Activated CD8-positive, alpha-beta T cell treated with anti-CD3 and anti-CD28 coated beads for 36 hours (primary cell): ENCODE measurements at regions not wholly inside any gene's neighbourhood (a gene's known extent, or its start where the extent isn't known, plus 50 kb on each side); places are given as distances from the start of the nearest gene placed in this dataset.

Source experiments
- ATAC-seq: fragments of 200-7000 bp; cut with Tn5 transposase; one replicate; pipeline ENCODE4 v1.10.0; 2021; ENCODE audit warnings: mild to moderate bottlenecking, moderate library complexity
- CTCF ChIA-PET: fragments of 350-600 bp; sonication (Branson Sonifier 250); formaldehyde crosslinking; loops from one replicate; lab custom pipeline; 2021; ENCODE audit warnings: antibody characterized with exemption; lab: Charles Lee
- POLR2A ChIA-PET: fragments of 350-600 bp; sonication (Branson Sonifier 250); formaldehyde crosslinking; loops from one replicate; lab custom pipeline; 2021; ENCODE audit warnings: antibody characterized with exemption; lab: Charles Lee
- DNase-seq: peaks from one replicate; pipeline ENCODE4 v3.0.0-alpha.2; 2020
- H3K27ac Mint-ChIP-seq: one replicate; pipeline ENCODE4 v1.8.0; 2021; ENCODE audit warnings: mild to moderate bottlenecking, mixed read lengths
- H3K27me3 Mint-ChIP-seq: one replicate; pipeline ENCODE4 v1.8.0; 2021; ENCODE audit warnings: mixed read lengths
- H3K36me3 Mint-ChIP-seq: one replicate; pipeline ENCODE4 v1.8.0; 2021; ENCODE audit warnings: low read depth, mixed read lengths
- H3K4me1 Mint-ChIP-seq: one replicate; pipeline ENCODE4 v1.8.0; 2021; ENCODE audit warnings: low read depth, mixed read lengths
- H3K4me3 Mint-ChIP-seq: one replicate; pipeline ENCODE4 v1.8.0; 2021; ENCODE audit warnings: mild to moderate bottlenecking, moderate library complexity, mixed read lengths
- H3K9me3 Mint-ChIP-seq: one replicate; pipeline ENCODE4 v1.8.0; 2021; ENCODE audit warnings: mixed read lengths
- intact Hi-C: fragments of 100-400 bp; cut with micrococcal nuclease; formaldehyde crosslinking; loops from one replicate; pipeline ENCODE4 v1.10.0; 2022
- TF ChIP-seq, protein P1 (sequence below): fragments of 200-600 bp; IDR thresholded peaks from one replicate; pipeline ENCODE4 v1.8.0; 2022; ENCODE audit warnings: antibody characterized with exemption, mild to moderate bottlenecking

GRCh38 chr2:192809173-192809572 lies 614.4 kb upstream of the TMEFF2 start:
- peaks cover 14% of the 10 kb centered on the region for H3K9me3 Mint-ChIP-seq
- ChIA-PET CTCF (no interaction called here), POLR2A (no interaction called here)
- no peaks in the 10 kb centered on the region for H3K4me1 Mint-ChIP-seq
- ATAC-seq (no peak), DNase-seq (no peak)
- no peaks in the 10 kb centered on the region for H3K27me3 Mint-ChIP-seq
- no peaks in the 10 kb centered on the region for H3K36me3 Mint-ChIP-seq
- no peak overlapping the region for H3K27ac Mint-ChIP-seq
- no peak overlapping the region for H3K4me3 Mint-ChIP-seq
- intact Hi-C loops, result no loop called here
- TF ChIP-seq, protein P1, sequence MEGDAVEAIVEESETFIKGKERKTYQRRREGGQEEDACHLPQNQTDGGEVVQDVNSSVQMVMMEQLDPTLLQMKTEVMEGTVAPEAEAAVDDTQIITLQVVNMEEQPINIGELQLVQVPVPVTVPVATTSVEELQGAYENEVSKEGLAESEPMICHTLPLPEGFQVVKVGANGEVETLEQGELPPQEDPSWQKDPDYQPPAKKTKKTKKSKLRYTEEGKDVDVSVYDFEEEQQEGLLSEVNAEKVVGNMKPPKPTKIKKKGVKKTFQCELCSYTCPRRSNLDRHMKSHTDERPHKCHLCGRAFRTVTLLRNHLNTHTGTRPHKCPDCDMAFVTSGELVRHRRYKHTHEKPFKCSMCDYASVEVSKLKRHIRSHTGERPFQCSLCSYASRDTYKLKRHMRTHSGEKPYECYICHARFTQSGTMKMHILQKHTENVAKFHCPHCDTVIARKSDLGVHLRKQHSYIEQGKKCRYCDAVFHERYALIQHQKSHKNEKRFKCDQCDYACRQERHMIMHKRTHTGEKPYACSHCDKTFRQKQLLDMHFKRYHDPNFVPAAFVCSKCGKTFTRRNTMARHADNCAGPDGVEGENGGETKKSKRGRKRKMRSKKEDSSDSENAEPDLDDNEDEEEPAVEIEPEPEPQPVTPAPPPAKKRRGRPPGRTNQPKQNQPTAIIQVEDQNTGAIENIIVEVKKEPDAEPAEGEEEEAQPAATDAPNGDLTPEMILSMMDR, result no peak

DNA sequence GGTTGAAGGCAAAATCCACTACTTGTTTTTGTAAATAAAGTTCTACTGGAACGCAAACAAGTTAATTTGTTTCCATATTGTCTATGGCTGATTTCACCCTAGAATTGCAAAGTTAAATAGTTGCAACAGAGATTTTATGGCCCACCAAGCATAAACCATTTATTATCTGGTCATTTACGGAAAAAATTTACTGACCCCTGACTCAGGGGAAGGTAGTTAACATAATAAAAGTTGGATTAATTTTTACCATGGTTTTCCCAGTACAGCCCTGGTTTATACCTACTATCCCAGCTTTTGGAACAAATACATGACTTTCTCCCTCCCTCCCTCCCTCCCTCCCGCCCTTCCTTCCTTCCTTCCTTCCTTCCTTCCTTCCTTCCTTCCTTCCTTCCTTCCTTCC lies 588.9 kb upstream of the TMEFF2 start:
- H3K27me3 Mint-ChIP-seq, result no peaks in the 10 kb centered on the region
- H3K4me1 Mint-ChIP-seq, result no peaks in the 10 kb centered on the region
- TF ChIP-seq, protein P1, result no peak
- DNase-seq (no peak), ATAC-seq (no peak)
- H3K36me3 Mint-ChIP-seq, result no peaks in the 10 kb centered on the region
- POLR2A ChIA-PET, result no interaction called here
- H3K4me3 Mint-ChIP-seq, result no peak overlapping the region
- H3K9me3 Mint-ChIP-seq, result peaks cover under 1% of the 10 kb centered on the region
- CTCF ChIA-PET, result no interaction called here
- intact Hi-C loops, result no loop called here
- no peak overlapping the region for H3K27ac Mint-ChIP-seq

GRCh38 chr2:192775459-192776262 lies 580.9 kb upstream of the TMEFF2 start:
- no peak overlapping the region for H3K27ac Mint-ChIP-seq
- no peaks in the 10 kb centered on the region for H3K36me3 Mint-ChIP-seq
- ChIA-PET CTCF (no interaction called here), POLR2A (no interaction called here)
- no peaks in the 10 kb centered on the region for H3K27me3 Mint-ChIP-seq
- intact Hi-C loops, result no loop called here
- ATAC-seq, result no peak
- no peak overlapping the region for H3K4me3 Mint-ChIP-seq
- peaks cover 3% of the 10 kb centered on the region for H3K9me3 Mint-ChIP-seq
- no peak for DNase-seq
- TF ChIP-seq, protein P1, result no peak
- H3K4me1 Mint-ChIP-seq, result no peaks in the 10 kb centered on the region

DNA sequence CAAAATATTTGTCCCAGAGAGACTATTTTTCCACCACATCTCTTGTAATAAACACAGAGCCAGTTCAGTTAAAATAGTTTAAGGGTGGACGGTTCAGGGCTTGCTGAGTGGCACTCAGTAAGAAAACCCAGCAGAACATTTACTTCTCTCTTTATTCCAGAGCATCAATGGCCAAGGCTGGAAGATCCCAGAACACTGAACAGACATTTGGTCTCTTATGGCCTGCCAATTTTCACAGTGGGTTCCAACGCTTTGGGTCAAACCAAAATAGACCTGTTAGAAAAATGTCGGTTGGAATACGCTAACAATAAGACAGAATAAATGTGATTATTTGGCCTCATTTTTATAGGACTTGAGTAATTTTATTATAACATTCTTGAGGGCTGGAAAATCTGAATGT lies 580.3 kb upstream of the TMEFF2 start:
- Mint-ChIP-seq H3K4me3 (no peak overlapping the region), H3K27me3 (no peaks in the 10 kb centered on the region), H3K9me3 (peaks cover 3% of the 10 kb centered on the region), H3K4me1 (no peaks in the 10 kb centered on the region), H3K27ac (no peak overlapping the region), H3K36me3 (no peaks in the 10 kb centered on the region)
- no peak for DNase-seq
- ChIA-PET POLR2A (no interaction called here), CTCF (no interaction called here)
- TF ChIP-seq, protein P1, result no peak
- intact Hi-C loops, result no loop called here
- no peak for ATAC-seq

DNA sequence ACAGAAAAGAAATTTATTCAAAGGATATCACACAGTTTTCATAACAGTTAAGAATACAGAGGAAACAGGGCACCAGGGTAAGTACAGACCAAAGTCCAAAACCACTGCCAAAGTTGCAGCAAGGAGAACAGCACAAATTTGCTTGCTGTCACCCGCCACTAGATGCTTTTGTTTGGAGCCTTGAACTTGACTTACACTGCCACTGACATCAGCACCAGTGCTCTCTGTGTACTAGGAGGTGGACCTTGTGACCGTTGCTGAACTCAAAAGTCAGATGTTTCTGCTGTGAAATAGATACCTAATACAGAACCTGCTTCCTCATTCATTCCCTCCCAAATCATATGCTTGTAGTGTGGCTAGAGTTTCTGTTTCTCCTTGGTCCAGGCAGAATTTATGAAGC lies 578.3 kb upstream of the TMEFF2 start:
- intact Hi-C loops, result no loop called here
- Mint-ChIP-seq H3K27me3 (no peaks in the 10 kb centered on the region), H3K27ac (no peak overlapping the region), H3K4me3 (no peak overlapping the region), H3K4me1 (no peaks in the 10 kb centered on the region), H3K36me3 (no peaks in the 10 kb centered on the region), H3K9me3 (no peaks in the 10 kb centered on the region)
- CTCF ChIA-PET, result no interaction called here
- POLR2A ChIA-PET, result no interaction called here
- DNase-seq (no peak), ATAC-seq (no peak)
- TF ChIP-seq, protein P1, result no peak
